K562 (cell line): ENCODE measurements at regions not wholly inside any gene's neighbourhood (a gene's known extent, or its start where the extent isn't known, plus 50 kb on each side); places are given as distances from the start of the nearest gene placed in this dataset.
A peak's percentile ranks its signal among the peaks of the same experiment; 100 is the strongest.

Experiments
- JUNB ChIP-seq: fragments of 450-650 bp; formaldehyde crosslinking; conservative IDR thresholded peaks from 2 replicates; pipeline ENCODE4 v1.4.0; 2020; ENCODE audit warnings: mild to moderate bottlenecking
- ZNF436 ChIP-seq: fragments of 250-450, 450-650 bp; sonication (Bioruptor Pico); formaldehyde crosslinking; IDR thresholded peaks from 2 replicates; pipeline ENCODE4 v1.7.0; 2020; ENCODE audit warnings: mild to moderate bottlenecking
- ZNF589 ChIP-seq: fragments of 200-800 bp; sonication (Bioruptor generic); IDR thresholded peaks from 2 replicates; pipeline ENCODE4 v1.6.1; 2016; ENCODE audit warnings: low read depth, missing genetic modification characterization, missing compliant biosample characterization
- TF ChIP-seq, protein P1 (sequence below): fragments of 450-650 bp; IDR thresholded peaks from 2 replicates; pipeline ENCODE4 v1.6.1; 2016; ENCODE audit warnings: mild to moderate bottlenecking, moderate library complexity

DNA sequence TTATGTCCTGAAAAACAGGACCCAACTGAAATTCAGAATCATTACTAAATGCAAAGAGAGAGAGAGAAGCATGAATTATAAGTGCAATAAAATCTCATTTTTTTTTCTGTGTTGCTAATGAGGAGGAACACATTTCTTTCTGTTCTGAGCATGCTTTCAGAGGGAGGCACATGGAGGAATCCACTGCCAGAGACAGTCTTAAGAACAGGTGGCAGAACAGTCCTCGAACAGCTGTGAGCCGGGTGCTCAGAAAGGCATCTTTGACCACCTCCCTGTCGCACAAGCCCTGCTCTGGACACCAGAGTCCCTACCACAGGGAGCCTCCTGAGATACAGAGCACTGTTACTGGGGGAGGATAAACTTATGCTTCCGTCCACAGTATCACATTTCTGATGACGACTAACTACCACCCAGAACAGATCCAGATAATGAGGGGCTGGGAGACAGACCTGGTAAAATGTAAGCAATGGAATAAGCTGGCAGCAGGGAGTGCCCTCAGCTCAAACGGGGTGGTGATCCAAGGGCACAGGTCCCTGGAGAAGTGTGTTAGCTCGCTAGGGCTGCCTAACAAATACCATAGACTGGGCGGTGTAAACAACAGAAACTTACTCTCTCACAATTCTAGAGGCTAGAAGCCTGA, 134.0 kb downstream of the SLC1A3 start (continued):
- TF ChIP-seq, protein P1, sequence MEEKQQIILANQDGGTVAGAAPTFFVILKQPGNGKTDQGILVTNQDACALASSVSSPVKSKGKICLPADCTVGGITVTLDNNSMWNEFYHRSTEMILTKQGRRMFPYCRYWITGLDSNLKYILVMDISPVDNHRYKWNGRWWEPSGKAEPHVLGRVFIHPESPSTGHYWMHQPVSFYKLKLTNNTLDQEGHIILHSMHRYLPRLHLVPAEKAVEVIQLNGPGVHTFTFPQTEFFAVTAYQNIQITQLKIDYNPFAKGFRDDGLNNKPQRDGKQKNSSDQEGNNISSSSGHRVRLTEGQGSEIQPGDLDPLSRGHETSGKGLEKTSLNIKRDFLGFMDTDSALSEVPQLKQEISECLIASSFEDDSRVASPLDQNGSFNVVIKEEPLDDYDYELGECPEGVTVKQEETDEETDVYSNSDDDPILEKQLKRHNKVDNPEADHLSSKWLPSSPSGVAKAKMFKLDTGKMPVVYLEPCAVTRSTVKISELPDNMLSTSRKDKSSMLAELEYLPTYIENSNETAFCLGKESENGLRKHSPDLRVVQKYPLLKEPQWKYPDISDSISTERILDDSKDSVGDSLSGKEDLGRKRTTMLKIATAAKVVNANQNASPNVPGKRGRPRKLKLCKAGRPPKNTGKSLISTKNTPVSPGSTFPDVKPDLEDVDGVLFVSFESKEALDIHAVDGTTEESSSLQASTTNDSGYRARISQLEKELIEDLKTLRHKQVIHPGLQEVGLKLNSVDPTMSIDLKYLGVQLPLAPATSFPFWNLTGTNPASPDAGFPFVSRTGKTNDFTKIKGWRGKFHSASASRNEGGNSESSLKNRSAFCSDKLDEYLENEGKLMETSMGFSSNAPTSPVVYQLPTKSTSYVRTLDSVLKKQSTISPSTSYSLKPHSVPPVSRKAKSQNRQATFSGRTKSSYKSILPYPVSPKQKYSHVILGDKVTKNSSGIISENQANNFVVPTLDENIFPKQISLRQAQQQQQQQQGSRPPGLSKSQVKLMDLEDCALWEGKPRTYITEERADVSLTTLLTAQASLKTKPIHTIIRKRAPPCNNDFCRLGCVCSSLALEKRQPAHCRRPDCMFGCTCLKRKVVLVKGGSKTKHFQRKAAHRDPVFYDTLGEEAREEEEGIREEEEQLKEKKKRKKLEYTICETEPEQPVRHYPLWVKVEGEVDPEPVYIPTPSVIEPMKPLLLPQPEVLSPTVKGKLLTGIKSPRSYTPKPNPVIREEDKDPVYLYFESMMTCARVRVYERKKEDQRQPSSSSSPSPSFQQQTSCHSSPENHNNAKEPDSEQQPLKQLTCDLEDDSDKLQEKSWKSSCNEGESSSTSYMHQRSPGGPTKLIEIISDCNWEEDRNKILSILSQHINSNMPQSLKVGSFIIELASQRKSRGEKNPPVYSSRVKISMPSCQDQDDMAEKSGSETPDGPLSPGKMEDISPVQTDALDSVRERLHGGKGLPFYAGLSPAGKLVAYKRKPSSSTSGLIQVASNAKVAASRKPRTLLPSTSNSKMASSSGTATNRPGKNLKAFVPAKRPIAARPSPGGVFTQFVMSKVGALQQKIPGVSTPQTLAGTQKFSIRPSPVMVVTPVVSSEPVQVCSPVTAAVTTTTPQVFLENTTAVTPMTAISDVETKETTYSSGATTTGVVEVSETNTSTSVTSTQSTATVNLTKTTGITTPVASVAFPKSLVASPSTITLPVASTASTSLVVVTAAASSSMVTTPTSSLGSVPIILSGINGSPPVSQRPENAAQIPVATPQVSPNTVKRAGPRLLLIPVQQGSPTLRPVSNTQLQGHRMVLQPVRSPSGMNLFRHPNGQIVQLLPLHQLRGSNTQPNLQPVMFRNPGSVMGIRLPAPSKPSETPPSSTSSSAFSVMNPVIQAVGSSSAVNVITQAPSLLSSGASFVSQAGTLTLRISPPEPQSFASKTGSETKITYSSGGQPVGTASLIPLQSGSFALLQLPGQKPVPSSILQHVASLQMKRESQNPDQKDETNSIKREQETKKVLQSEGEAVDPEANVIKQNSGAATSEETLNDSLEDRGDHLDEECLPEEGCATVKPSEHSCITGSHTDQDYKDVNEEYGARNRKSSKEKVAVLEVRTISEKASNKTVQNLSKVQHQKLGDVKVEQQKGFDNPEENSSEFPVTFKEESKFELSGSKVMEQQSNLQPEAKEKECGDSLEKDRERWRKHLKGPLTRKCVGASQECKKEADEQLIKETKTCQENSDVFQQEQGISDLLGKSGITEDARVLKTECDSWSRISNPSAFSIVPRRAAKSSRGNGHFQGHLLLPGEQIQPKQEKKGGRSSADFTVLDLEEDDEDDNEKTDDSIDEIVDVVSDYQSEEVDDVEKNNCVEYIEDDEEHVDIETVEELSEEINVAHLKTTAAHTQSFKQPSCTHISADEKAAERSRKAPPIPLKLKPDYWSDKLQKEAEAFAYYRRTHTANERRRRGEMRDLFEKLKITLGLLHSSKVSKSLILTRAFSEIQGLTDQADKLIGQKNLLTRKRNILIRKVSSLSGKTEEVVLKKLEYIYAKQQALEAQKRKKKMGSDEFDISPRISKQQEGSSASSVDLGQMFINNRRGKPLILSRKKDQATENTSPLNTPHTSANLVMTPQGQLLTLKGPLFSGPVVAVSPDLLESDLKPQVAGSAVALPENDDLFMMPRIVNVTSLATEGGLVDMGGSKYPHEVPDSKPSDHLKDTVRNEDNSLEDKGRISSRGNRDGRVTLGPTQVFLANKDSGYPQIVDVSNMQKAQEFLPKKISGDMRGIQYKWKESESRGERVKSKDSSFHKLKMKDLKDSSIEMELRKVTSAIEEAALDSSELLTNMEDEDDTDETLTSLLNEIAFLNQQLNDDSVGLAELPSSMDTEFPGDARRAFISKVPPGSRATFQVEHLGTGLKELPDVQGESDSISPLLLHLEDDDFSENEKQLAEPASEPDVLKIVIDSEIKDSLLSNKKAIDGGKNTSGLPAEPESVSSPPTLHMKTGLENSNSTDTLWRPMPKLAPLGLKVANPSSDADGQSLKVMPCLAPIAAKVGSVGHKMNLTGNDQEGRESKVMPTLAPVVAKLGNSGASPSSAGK, result 0 out of 2 replicates have a peak, but pooled peaks have one; percentile 53
- TF ChIP-seq JUNB (CRISPR knock-in tag) (no peak), ZNF589 (CRISPR knock-in tag) (peak; percentile 57; the same call in 1 of the 2 replicates), ZNF436 (no peak)
